ENCODE measurements at regions not wholly inside any gene's neighbourhood (a gene's known extent, or its start where the extent isn't known, plus 50 kb on each side); places are given as distances from the start of the nearest gene placed in this dataset.

- Histone ChIP-seq H3K36me3 (ENCODE audit: insufficient read depth, low read length) (no peaks in the 10 kb centered on the region), H3K4me1 (ENCODE audit: low read length) (peaks cover 68% of the 10 kb centered on the region), H3K9ac (ENCODE audit: low read length) (peak overlapping the region; percentile 61), H3K9me3 (ENCODE audit: low read length) (no peaks in the 10 kb centered on the region), H3K9me2 (replicated peaks; ENCODE audit: insufficient read depth, low read length) (no peaks in the 10 kb centered on the region), H3K4me3 (ENCODE audit: low read length) (no peak overlapping the region; the same call in 1 of the 2 replicates), H3K27me3 (ENCODE audit: low read length) (no peaks in the 10 kb centered on the region), H3K79me2 (ENCODE audit: low read length) (no peaks in the 10 kb centered on the region), H3K4me2 (ENCODE audit: low read depth, low read length, poor library complexity, severe bottlenecking) (peak overlapping the region; percentile 74), H2AFZ (ENCODE audit: low read length) (no peak overlapping the region), H4K20me1 (ENCODE audit: insufficient read depth, low read depth, low read length) (no peaks in the 10 kb centered on the region), H3K27ac (ENCODE audit: low read length) (peak overlapping the region; percentile 98)
- DNase-seq, result no peak
Measured at GRCh38 chr15:31267161-31268107, 59.2 kb upstream of the KLF13 start.

- Histone ChIP-seq H2AFZ (ENCODE audit: low read length) (no peak overlapping the region), H3K27me3 (ENCODE audit: low read length) (no peaks in the 10 kb centered on the region), H3K9me2 (replicated peaks; ENCODE audit: insufficient read depth, low read length) (no peaks in the 10 kb centered on the region), H3K4me3 (ENCODE audit: low read length) (no peak overlapping the region), H3K9ac (ENCODE audit: low read length) (no peak overlapping the region), H3K36me3 (ENCODE audit: insufficient read depth, low read length) (no peaks in the 10 kb centered on the region), H3K4me2 (ENCODE audit: low read depth, low read length, poor library complexity, severe bottlenecking) (no peak overlapping the region), H3K9me3 (ENCODE audit: low read length) (no peaks in the 10 kb centered on the region), H3K27ac (ENCODE audit: low read length) (no peak overlapping the region), H3K79me2 (ENCODE audit: low read length) (no peaks in the 10 kb centered on the region), H3K4me1 (ENCODE audit: low read length) (peaks cover 62% of the 10 kb centered on the region), H4K20me1 (ENCODE audit: insufficient read depth, low read depth, low read length) (no peaks in the 10 kb centered on the region)
- DNase-seq, result no peak
Measured at GRCh38 chr15:31268108-31268501, 58.5 kb upstream of the KLF13 start.

- H4K20me1 ChIP-seq (ENCODE audit: insufficient read depth, low read depth, low read length), result no peaks in the 10 kb centered on the region
- no peak overlapping the region for H3K4me3 ChIP-seq (ENCODE audit: low read length)
- no peaks in the 10 kb centered on the region for H3K9me2 ChIP-seq (replicated peaks; ENCODE audit: insufficient read depth, low read length)
- no peak overlapping the region for H3K27ac ChIP-seq (ENCODE audit: low read length)
- H3K79me2 ChIP-seq (ENCODE audit: low read length), result no peaks in the 10 kb centered on the region
- H2AFZ ChIP-seq (ENCODE audit: low read length), result no peak overlapping the region
- no peak overlapping the region for H3K9ac ChIP-seq (ENCODE audit: low read length)
- no peak for DNase-seq
- no peaks in the 10 kb centered on the region for H3K27me3 ChIP-seq (ENCODE audit: low read length)
- no peaks in the 10 kb centered on the region for H3K9me3 ChIP-seq (ENCODE audit: low read length)
- H3K4me1 ChIP-seq (ENCODE audit: low read length), result peaks cover 51% of the 10 kb centered on the region
- no peaks in the 10 kb centered on the region for H3K36me3 ChIP-seq (ENCODE audit: insufficient read depth, low read length)
- no peak overlapping the region for H3K4me2 ChIP-seq (ENCODE audit: low read depth, low read length, poor library complexity, severe bottlenecking)
Measured at GRCh38 chr15:31268911-31269784, 57.5 kb upstream of the KLF13 start.

GRCh38 chr15:31269816-31270575 lies 56.6 kb upstream of the KLF13 start:
- DNase-seq, result no peak

GRCh38 chr15:31270767-31271166 lies 55.9 kb upstream of the KLF13 start:
- no peak overlapping the region for H3K27ac ChIP-seq (ENCODE audit: low read length)
- DNase-seq, result peak; percentile 69
- H3K4me3 ChIP-seq (ENCODE audit: low read length), result no peak overlapping the region
- H3K36me3 ChIP-seq (ENCODE audit: insufficient read depth, low read length), result no peaks in the 10 kb centered on the region
- no peak overlapping the region for H3K9ac ChIP-seq (ENCODE audit: low read length)
- no peaks in the 10 kb centered on the region for H3K79me2 ChIP-seq (ENCODE audit: low read length)
- no peaks in the 10 kb centered on the region for H3K9me2 ChIP-seq (replicated peaks; ENCODE audit: insufficient read depth, low read length)
- H3K4me2 ChIP-seq (ENCODE audit: low read depth, low read length, poor library complexity, severe bottlenecking), result no peak overlapping the region
- no peak overlapping the region for H2AFZ ChIP-seq (ENCODE audit: low read length)
- H4K20me1 ChIP-seq (ENCODE audit: insufficient read depth, low read depth, low read length), result no peaks in the 10 kb centered on the region
- H3K27me3 ChIP-seq (ENCODE audit: low read length), result no peaks in the 10 kb centered on the region
- H3K4me1 ChIP-seq (ENCODE audit: low read length), result peaks cover 35% of the 10 kb centered on the region
- no peaks in the 10 kb centered on the region for H3K9me3 ChIP-seq (ENCODE audit: low read length)

More at GRCh38 chr15:31269816-31270575, 56.6 kb upstream of the KLF13 start:
- no peaks in the 10 kb centered on the region for H3K27me3 ChIP-seq (ENCODE audit: low read length)
- H3K79me2 ChIP-seq (ENCODE audit: low read length), result no peaks in the 10 kb centered on the region
- no peaks in the 10 kb centered on the region for H3K36me3 ChIP-seq (ENCODE audit: insufficient read depth, low read length)
- H3K27ac ChIP-seq (ENCODE audit: low read length), result no peak overlapping the region
- H2AFZ ChIP-seq (ENCODE audit: low read length), result no peak overlapping the region
- no peak overlapping the region for H3K9ac ChIP-seq (ENCODE audit: low read length)
- no peak overlapping the region for H3K4me2 ChIP-seq (ENCODE audit: low read depth, low read length, poor library complexity, severe bottlenecking)
- no peaks in the 10 kb centered on the region for H3K9me3 ChIP-seq (ENCODE audit: low read length)
- H3K4me3 ChIP-seq (ENCODE audit: low read length), result no peak overlapping the region
- H3K4me1 ChIP-seq (ENCODE audit: low read length), result peaks cover 43% of the 10 kb centered on the region
- no peaks in the 10 kb centered on the region for H3K9me2 ChIP-seq (replicated peaks; ENCODE audit: insufficient read depth, low read length)
- H4K20me1 ChIP-seq (ENCODE audit: insufficient read depth, low read depth, low read length), result no peaks in the 10 kb centered on the region

- no peaks in the 10 kb centered on the region for H3K9me2 ChIP-seq (replicated peaks; ENCODE audit: insufficient read depth, low read length)
- no peaks in the 10 kb centered on the region for H3K9me3 ChIP-seq (ENCODE audit: low read length)
- no peak overlapping the region for H2AFZ ChIP-seq (ENCODE audit: low read length)
- no peaks in the 10 kb centered on the region for H3K79me2 ChIP-seq (ENCODE audit: low read length)
- H3K27ac ChIP-seq (ENCODE audit: low read length), result no peak overlapping the region
- H4K20me1 ChIP-seq (ENCODE audit: insufficient read depth, low read depth, low read length), result no peaks in the 10 kb centered on the region
- no peak overlapping the region for H3K4me2 ChIP-seq (ENCODE audit: low read depth, low read length, poor library complexity, severe bottlenecking)
- DNase-seq, result no peak
- H3K9ac ChIP-seq (ENCODE audit: low read length), result no peak overlapping the region
- no peak overlapping the region for H3K4me3 ChIP-seq (ENCODE audit: low read length)
- no peaks in the 10 kb centered on the region for H3K27me3 ChIP-seq (ENCODE audit: low read length)
- peaks cover 30% of the 10 kb centered on the region for H3K4me1 ChIP-seq (ENCODE audit: low read length)
- no peaks in the 10 kb centered on the region for H3K36me3 ChIP-seq (ENCODE audit: insufficient read depth, low read length)
Measured at GRCh38 chr15:31271224-31271635, 55.4 kb upstream of the KLF13 start.

GRCh38 chr15:31271711-31272557 lies 54.7 kb upstream of the KLF13 start:
- Histone ChIP-seq H3K9ac (ENCODE audit: low read length) (no peak overlapping the region), H3K4me1 (ENCODE audit: low read length) (peaks cover 23% of the 10 kb centered on the region), H3K9me3 (ENCODE audit: low read length) (no peaks in the 10 kb centered on the region), H2AFZ (ENCODE audit: low read length) (no peak overlapping the region), H3K4me3 (ENCODE audit: low read length) (no peak overlapping the region), H3K27ac (ENCODE audit: low read length) (no peak overlapping the region), H3K36me3 (ENCODE audit: insufficient read depth, low read length) (no peaks in the 10 kb centered on the region), H3K79me2 (ENCODE audit: low read length) (no peaks in the 10 kb centered on the region), H3K4me2 (ENCODE audit: low read depth, low read length, poor library complexity, severe bottlenecking) (no peak overlapping the region), H4K20me1 (ENCODE audit: insufficient read depth, low read depth, low read length) (no peaks in the 10 kb centered on the region), H3K9me2 (replicated peaks; ENCODE audit: insufficient read depth, low read length) (no peaks in the 10 kb centered on the region), H3K27me3 (ENCODE audit: low read length) (no peaks in the 10 kb centered on the region)
- no peak for DNase-seq
